H9 (cell line): ENCODE measurements at regions not wholly inside any gene's neighbourhood (a gene's known extent, or its start where the extent isn't known, plus 50 kb on each side); places are given as distances from the start of the nearest gene placed in this dataset.

Experiments used
- DNase-seq: peaks from one replicate; pipeline ENCODE4 v3.0.0-alpha.2; 2017
- H2AFZ ChIP-seq: one replicate; pipeline ENCODE4 v1.6.1; 2013; ENCODE audit warnings: mild to moderate bottlenecking, low read length, control low read depth, moderate library complexity
- H2AK5ac ChIP-seq: 2 replicates; pipeline ENCODE4 v1.6.1; 2013; ENCODE audit warnings: low read length, control low read depth, mixed read lengths; ENCODE audit not compliant: insufficient read length
- H2BK120ac ChIP-seq: one replicate; pipeline ENCODE4 v1.6.1; 2013; ENCODE audit warnings: low read depth, mild to moderate bottlenecking, low read length, control low read depth, inconsistent platforms; ENCODE audit not compliant: poor library complexity, severe bottlenecking
- H2BK12ac ChIP-seq: 2 replicates; pipeline ENCODE4 v1.6.1; 2013; ENCODE audit warnings: low read length, control low read depth, mixed read lengths, low read depth; ENCODE audit not compliant: insufficient read length
- H2BK15ac ChIP-seq: 2 replicates; pipeline ENCODE4 v1.6.1; 2013; ENCODE audit warnings: low read depth, low read length, control low read depth
- H2BK20ac ChIP-seq: one replicate; pipeline ENCODE4 v1.6.1; 2013; ENCODE audit warnings: low read depth, mild to moderate bottlenecking, low read length, control low read depth, inconsistent platforms; ENCODE audit not compliant: poor library complexity, severe bottlenecking
- H2BK5ac ChIP-seq: 2 replicates; pipeline ENCODE4 v1.6.1; 2013; ENCODE audit warnings: low read length, control low read depth, mixed read lengths; ENCODE audit not compliant: insufficient read length
- H3K14ac ChIP-seq: 2 replicates; pipeline ENCODE4 v1.6.1; 2013; ENCODE audit warnings: low read length, control low read depth; ENCODE audit not compliant: insufficient read depth
- H3K18ac ChIP-seq: 2 replicates; pipeline ENCODE4 v1.6.1; 2013; ENCODE audit warnings: low read depth, mild to moderate bottlenecking, mixed read lengths, low read length, control low read depth; ENCODE audit not compliant: insufficient read length
- H3K23ac ChIP-seq: 2 replicates; pipeline ENCODE4 v1.6.1; 2013; ENCODE audit warnings: low read length, control low read depth, mixed read lengths, low read depth; ENCODE audit not compliant: insufficient read length
- H3K23me2 ChIP-seq: 2 replicates; pipeline ENCODE4 v1.6.1; 2013; ENCODE audit warnings: low read depth, mild to moderate bottlenecking, mixed read lengths, low read length, control low read depth; ENCODE audit not compliant: insufficient read length, poor library complexity, severe bottlenecking
- H3K27ac ChIP-seq: 2 replicates; pipeline ENCODE4 v1.5.1; 2013; ENCODE audit warnings: low read length, control low read depth, mixed read lengths, low read depth; ENCODE audit not compliant: insufficient read length
- H3K27me3 ChIP-seq: 2 replicates; pipeline ENCODE4 v1.6.1; 2013; ENCODE audit warnings: low read length, control low read depth, inconsistent platforms; ENCODE audit not compliant: insufficient read depth
- H3K4ac ChIP-seq: 2 replicates; pipeline ENCODE4 v1.6.1; 2013; ENCODE audit warnings: low read depth, mild to moderate bottlenecking, control low read depth, inconsistent platforms, low read length, moderate library complexity
- H3K4me1 ChIP-seq: 2 replicates; pipeline ENCODE4 v1.6.1; 2013; ENCODE audit warnings: low read length, control low read depth, inconsistent platforms; ENCODE audit not compliant: insufficient read depth
- H3K4me2 ChIP-seq: 2 replicates; pipeline ENCODE4 v1.6.1; 2013; ENCODE audit warnings: low read length, control low read depth, mixed read lengths; ENCODE audit not compliant: insufficient read length, insufficient read depth
- H3K56ac ChIP-seq: 2 replicates; pipeline ENCODE4 v1.6.1; 2013; ENCODE audit warnings: low read depth, mild to moderate bottlenecking, mixed read lengths, low read length, control low read depth; ENCODE audit not compliant: insufficient read length
- H3K79me1 ChIP-seq: 2 replicates; pipeline ENCODE4 v1.6.1; 2013; ENCODE audit warnings: low read depth, mild to moderate bottlenecking, moderate library complexity, low read length, control low read depth, inconsistent platforms; ENCODE audit not compliant: insufficient read depth, poor library complexity, severe bottlenecking
- H3K79me2 ChIP-seq: 2 replicates; pipeline ENCODE4 v1.6.1; 2013; ENCODE audit warnings: low read length, control low read depth, inconsistent platforms; ENCODE audit not compliant: insufficient read depth
- H3K9ac ChIP-seq: 2 replicates; pipeline ENCODE4 v1.6.1; 2013; ENCODE audit warnings: low read length, control low read depth, mixed read lengths; ENCODE audit not compliant: insufficient read length; ENCODE audit errors: extremely low read depth
- H3K9me3 ChIP-seq: one replicate; pipeline ENCODE4 v1.6.1; 2013; ENCODE audit warnings: low read depth, low read length, inconsistent platforms; ENCODE audit not compliant: control insufficient read depth
- H3T11ph ChIP-seq: one replicate; pipeline ENCODE4 v1.6.1; 2013; ENCODE audit warnings: mild to moderate bottlenecking, low read length, control low read depth, inconsistent platforms
- H4K20me1 ChIP-seq: one replicate; pipeline ENCODE4 v1.6.1; 2013; ENCODE audit not compliant: control insufficient read depth, insufficient read length, insufficient read depth
- H4K5ac ChIP-seq: 2 replicates; pipeline ENCODE4 v1.6.1; 2013; ENCODE audit warnings: low read depth, mild to moderate bottlenecking, mixed read lengths, low read length, control low read depth; ENCODE audit not compliant: insufficient read length
- H4K8ac ChIP-seq: replicated peaks from 2 replicates; pipeline ENCODE4 v1.6.1; 2013; ENCODE audit warnings: low read length, control low read depth, mixed read lengths, low read depth; ENCODE audit not compliant: insufficient read length
- H4K91ac ChIP-seq: 2 replicates; pipeline ENCODE4 v1.6.1; 2013; ENCODE audit warnings: low read depth, mild to moderate bottlenecking, moderate library complexity, mixed read lengths, low read length, control low read depth; ENCODE audit not compliant: insufficient read length
- H3K27ac Mint-ChIP-seq, 3 experiments: 2 replicates in 2 of 3; 3 replicates in 1 of 3; pipeline ENCODE4 v1.8.0; 2020 to 2021; ENCODE audit warnings: mixed read lengths in 3 of 3, mild to moderate bottlenecking in 1 of 3, moderate library complexity in 1 of 3
- H3K27me3 Mint-ChIP-seq: 2 replicates; pipeline ENCODE4 v1.8.0; 2021; ENCODE audit warnings: low read depth, mild to moderate bottlenecking, moderate library complexity, mixed read lengths
- H3K36me3 Mint-ChIP-seq, 3 experiments: 2 replicates in 2 of 3; 3 replicates in 1 of 3; pipeline ENCODE4 v1.8.0; 2020 to 2021; ENCODE audit warnings: low read depth in 3 of 3, mixed read lengths in 3 of 3; ENCODE audit not compliant: insufficient read depth in 1 of 3
- H3K4me1 Mint-ChIP-seq, 2 experiments: 2 replicates each; pipeline ENCODE4 v1.8.0; 2020; ENCODE audit warnings: mixed read lengths in 2 of 2
- H3K4me3 Mint-ChIP-seq, 2 experiments: 2 replicates in 1 of 2; 3 replicates in 1 of 2; pipeline ENCODE4 v1.8.0; 2020 to 2021; ENCODE audit warnings: mild to moderate bottlenecking in 2 of 2, mixed read lengths in 2 of 2, moderate library complexity in 1 of 2
- H3K9me3 Mint-ChIP-seq, 2 experiments: 2 replicates in 1 of 2; 3 replicates in 1 of 2; pipeline ENCODE4 v1.8.0; 2020; ENCODE audit warnings: mild to moderate bottlenecking in 2 of 2, mixed read lengths in 2 of 2, moderate library complexity in 1 of 2
- CTCF ChIP-seq: fragments of 200-600 bp; sonication (generic); conservative IDR thresholded peaks from 3 replicates; pipeline ENCODE4 v1.8.0; 2021; ENCODE audit warnings: antibody characterized with exemption, mild to moderate bottlenecking
- WGBS: extraction: QIAGEN DNeasy Blood & Tissue Kit; methylation state at CpG from one replicate; pipeline ENCODE4 v1.1.7; 2013; ENCODE audit warnings: missing lambda C conversion rate, low lambda C conversion rate, mixed read lengths; ENCODE audit not compliant: insufficient read length; ENCODE audit errors: extremely low coverage; 5-methylcytosine and 5-hydroxymethylcytosine counted together

GRCh38 chr11:42025121-42025803, 565.8 kb upstream of the LRRC4C start:
- H3K4me1 Mint-ChIP-seq, result no peaks in the 10 kb centered on the region
- no CpG with 5 or more reads among the region's 4 CpGs for WGBS
- Histone ChIP-seq H3K56ac (no peak overlapping the region), H3K79me2 (no peaks in the 10 kb centered on the region), H3K14ac (no peak overlapping the region), H2AFZ (no peak overlapping the region), H3T11ph (no peak overlapping the region), H3K4me1 (no peaks in the 10 kb centered on the region), H3K4ac (no peak overlapping the region), H2BK15ac (no peak overlapping the region), H3K23me2 (no peaks in the 10 kb centered on the region), H4K5ac (no peak overlapping the region), H4K8ac (no peak overlapping the region), H4K20me1 (no peaks in the 10 kb centered on the region), H3K18ac (no peak overlapping the region), H2AK5ac (no peak overlapping the region), H3K79me1 (no peaks in the 10 kb centered on the region), H3K23ac (no peak overlapping the region), H2BK12ac (no peak overlapping the region), H2BK5ac (no peak overlapping the region), H2BK120ac (no peak overlapping the region), H3K9ac (no peak overlapping the region), H3K9me3 (no peaks in the 10 kb centered on the region), H4K91ac (no peak overlapping the region), H2BK20ac (no peak overlapping the region), H3K4me2 (no peak overlapping the region), H3K27me3 (no peaks in the 10 kb centered on the region), H3K27ac (no peak overlapping the region)
- no peak overlapping the region for H3K4me3 Mint-ChIP-seq
- H3K27me3 Mint-ChIP-seq, result no peaks in the 10 kb centered on the region
- no peak for DNase-seq
- H3K9me3 Mint-ChIP-seq, result peaks cover 0 to 21% of the 10 kb centered on the region in 2 experiments; a peak in 4 of 5 replicates
- no peak for TF ChIP-seq CTCF
- no peak overlapping the region for H3K27ac Mint-ChIP-seq
- peaks cover 0 to 5% (median 4%) of the 10 kb centered on the region in 3 experiments; a peak in 4 of 7 replicates for H3K36me3 Mint-ChIP-seq
